ENCODE measurements at regions not wholly inside any gene's neighbourhood (a gene's known extent, or its start where the extent isn't known, plus 50 kb on each side); places are given as distances from the start of the nearest gene placed in this dataset.

- H3K23me2 ChIP-seq (ENCODE audit: low read depth, low read length), result no peaks in the 10 kb centered on the region
- DNase-seq (ENCODE audit: low read depth in 1 of 2, low spot score in 2 of 2) (no peak), FAIRE-seq (no peak)
- H3K27me3 ChIP-seq (replicated peaks in 1 of 4; ENCODE audit: control insufficient read depth in 3 of 4, extremely low read depth in 1 of 4, insufficient read depth in 3 of 4, low read length in 3 of 4), result no peaks in the 10 kb centered on the region
- no peaks in the 10 kb centered on the region for H3K79me2 ChIP-seq (ENCODE audit: control insufficient read depth in 1 of 2, insufficient read depth in 2 of 2, low read length in 2 of 2)
- H4K5ac ChIP-seq (ENCODE audit: insufficient read length, low read depth, low read length), result no peak overlapping the region
- H3K23ac ChIP-seq (ENCODE audit: insufficient read length), result no peak overlapping the region
- H2BK120ac ChIP-seq (replicated peaks; ENCODE audit: low read depth, low read length), result no peak overlapping the region
- H3K18ac ChIP-seq (ENCODE audit: extremely low read depth, low read length), result no peak overlapping the region
- H2BK20ac ChIP-seq (ENCODE audit: low read length), result no peak overlapping the region
- no peak overlapping the region for H4K8ac ChIP-seq (ENCODE audit: extremely low read depth, insufficient read depth, low read length)
- H3K27ac ChIP-seq (ENCODE audit: low read depth, low read length), result no peak overlapping the region
- H3K4me1 ChIP-seq (replicated peaks in 1 of 4; ENCODE audit: control insufficient read depth in 3 of 4, insufficient read depth in 4 of 4, low read length in 3 of 4), result no peaks in the 10 kb centered on the region
- no peak overlapping the region for H3K9ac ChIP-seq (replicated peaks in 1 of 4; ENCODE audit: extremely low read depth in 1 of 4, low read depth in 3 of 4, low read length in 3 of 4)
- POLR2A ChIA-PET (ENCODE audit: partially characterized antibody), result no interaction called here
- no peak overlapping the region for H2BK12ac ChIP-seq (ENCODE audit: low read depth, low read length)
- no peak overlapping the region for H2BK5ac ChIP-seq (ENCODE audit: low read depth, low read length)
- H2AK5ac ChIP-seq (ENCODE audit: low read depth, low read length), result no peak overlapping the region
- H2AFZ ChIP-seq (ENCODE audit: low read length), result no peak overlapping the region
- WGBS, 2 experiments (ENCODE audit: extremely low coverage in 1 of 2, insufficient coverage in 1 of 2, insufficient read length in 1 of 2, insufficient replicate concordance in 2 of 2, low coverage in 1 of 2, low lambda C conversion rate in 2 of 2, missing lambda C conversion rate in 1 of 2), result 95% methylated on average over 1 of the region's 1 CpG; no CpG with 5 or more reads in 1 of the 2 experiments
- H2BK15ac ChIP-seq (ENCODE audit: low read length), result no peak overlapping the region
- H3K56ac ChIP-seq (replicated peaks; ENCODE audit: insufficient read length, low read depth, low read length), result no peak overlapping the region
- no peaks in the 10 kb centered on the region for H3K79me1 ChIP-seq (ENCODE audit: low read depth, low read length)
- no peak overlapping the region for H3K14ac ChIP-seq (ENCODE audit: insufficient read length)
- no peak overlapping the region for H3K4ac ChIP-seq (replicated peaks; ENCODE audit: insufficient read length, low read depth, low read length)
- no peaks in the 10 kb centered on the region for H3K36me3 ChIP-seq (ENCODE audit: control insufficient read depth in 2 of 4, insufficient read depth in 4 of 4, low read length in 3 of 4)
- H4K20me1 ChIP-seq (replicated peaks in 1 of 2; ENCODE audit: control insufficient read depth in 1 of 2, insufficient read depth in 2 of 2, low read length in 2 of 2), result no peaks in the 10 kb centered on the region
- H3K9me3 ChIP-seq (ENCODE audit: insufficient read depth in 2 of 2, low read depth in 1 of 2, low read length in 1 of 2), result no peaks in the 10 kb centered on the region
- H4K91ac ChIP-seq (replicated peaks; ENCODE audit: insufficient read length, low read length), result no peak overlapping the region
- no peak overlapping the region for H3K4me2 ChIP-seq (ENCODE audit: insufficient read depth in 1 of 2, low read depth in 2 of 2, low read length in 2 of 2)
- CTCF ChIA-PET (ENCODE audit: partially characterized antibody), result no interaction called here
- no peak overlapping the region for H3K4me3 ChIP-seq (ENCODE audit: extremely low read depth in 1 of 4, insufficient read depth in 2 of 4, low read depth in 3 of 4, low read length in 4 of 4)
- TF ChIP-seq BACH1 (IDR thresholded peaks at IDR 0.05; ENCODE audit: low read length) (no peak), FOSL1 (IDR thresholded peaks at IDR 0.05; ENCODE audit: insufficient read depth, low read depth, low read length) (no peak), RFX5 (IDR thresholded peaks at IDR 0.05; ENCODE audit: borderline replicate concordance, low read depth, low read length) (no peak), PHF8 (conservative IDR thresholded peaks at IDR 0.05; ENCODE audit: low read depth, low read length) (no peak)
Observed at GRCh38 chr7:112965506-112965905, 121.1 kb downstream of the GPR85 start.
